OCI-LY3 (cell line): ENCODE measurements at regions not wholly inside any gene's neighbourhood (a gene's known extent, or its start where the extent isn't known, plus 50 kb on each side); places are given as distances from the start of the nearest gene placed in this dataset.
"Not testable (repeated sequence)": the region's sequence is repeated elsewhere in the genome, so short reads cannot be mapped to it uniquely, and the experiment has no call there.

Source experiments
- H2AFZ ChIP-seq: fragments of 200-600, 300-600 bp; shearing (Covaris generic); 2 replicates; pipeline ENCODE4 v1.6.0; 2014; ENCODE audit warnings: antibody characterized with exemption, low read depth, low read length
- H3K27ac ChIP-seq: fragments of 200-600, 300-600 bp; sonication (generic); 2 replicates; pipeline ENCODE4 v1.5.1; 2014; ENCODE audit warnings: mild to moderate bottlenecking, low read length, moderate library complexity, mixed read lengths
- H3K27me3 ChIP-seq: fragments of 200-600, 300-600 bp; sonication (generic); 2 replicates; pipeline ENCODE4 v1.6.1; 2014; ENCODE audit warnings: low read depth, low read length, mixed read lengths
- H3K36me3 ChIP-seq: fragments of 200-600, 300-600 bp; sonication (generic); replicated peaks from 2 replicates; pipeline ENCODE3; 2014; ENCODE audit warnings: low read depth, low read length, mixed read lengths
- H3K4me1 ChIP-seq: fragments of 300-600, 200-600 bp; sonication (generic); 2 replicates; pipeline ENCODE4 v1.6.1; 2014; ENCODE audit warnings: low read length, mixed read lengths
- H3K4me2 ChIP-seq: fragments of 200-600, 300-600 bp; sonication (generic); 2 replicates; pipeline ENCODE4 v1.6.1; 2014; ENCODE audit warnings: low read length, mixed read lengths
- H3K4me3 ChIP-seq: fragments of 300-600, 200-600 bp; sonication (generic); 2 replicates; pipeline ENCODE4 v1.5.1; 2014; ENCODE audit warnings: antibody characterized with exemption, mild to moderate bottlenecking, low read length, moderate library complexity
- H3K79me2 ChIP-seq: fragments of 300-600, 200-600 bp; shearing (Covaris generic); 2 replicates; pipeline ENCODE4 v1.6.1; 2014; ENCODE audit warnings: mild to moderate bottlenecking, low read length, mixed read lengths
- H3K9ac ChIP-seq: fragments of 300-600, 200-600 bp; shearing (Covaris generic); 2 replicates; pipeline ENCODE4 v1.6.0; 2014; ENCODE audit warnings: mild to moderate bottlenecking, low read length, moderate library complexity
- H3K9me3 ChIP-seq: fragments of 200-600, 300-600 bp; shearing (Covaris generic); 2 replicates; pipeline ENCODE4 v1.6.1; 2014; ENCODE audit warnings: low read length, mixed read lengths; ENCODE audit not compliant: insufficient read depth
- H4K20me1 ChIP-seq: fragments of 200-600, 300-600 bp; sonication (generic); 2 replicates; pipeline ENCODE4 v1.6.1; 2016; ENCODE audit warnings: low read length, mixed read lengths; ENCODE audit not compliant: insufficient read depth
- EZH2phosphoT487 ChIP-seq: fragments of 200-600 bp; shearing (Covaris generic); IDR thresholded peaks from 2 replicates; pipeline ENCODE4 v1.6.1; 2018; ENCODE audit warnings: antibody characterized with exemption, mixed run types, low read depth
- TF ChIP-seq, protein P1 (sequence below): fragments of 200-600, 300-600 bp; sonication (generic); IDR thresholded peaks from 2 replicates; pipeline ENCODE4 v1.5.1; 2014; ENCODE audit warnings: antibody characterized with exemption, low read length, low read depth

GRCh38 chr7:112933598-112933997 lies 143.4 kb upstream of the TMEM168 start:
- no peak overlapping the region for H2AFZ ChIP-seq
- TF ChIP-seq EZH2phosphoT487 = no peak
- TF ChIP-seq, protein P1, sequence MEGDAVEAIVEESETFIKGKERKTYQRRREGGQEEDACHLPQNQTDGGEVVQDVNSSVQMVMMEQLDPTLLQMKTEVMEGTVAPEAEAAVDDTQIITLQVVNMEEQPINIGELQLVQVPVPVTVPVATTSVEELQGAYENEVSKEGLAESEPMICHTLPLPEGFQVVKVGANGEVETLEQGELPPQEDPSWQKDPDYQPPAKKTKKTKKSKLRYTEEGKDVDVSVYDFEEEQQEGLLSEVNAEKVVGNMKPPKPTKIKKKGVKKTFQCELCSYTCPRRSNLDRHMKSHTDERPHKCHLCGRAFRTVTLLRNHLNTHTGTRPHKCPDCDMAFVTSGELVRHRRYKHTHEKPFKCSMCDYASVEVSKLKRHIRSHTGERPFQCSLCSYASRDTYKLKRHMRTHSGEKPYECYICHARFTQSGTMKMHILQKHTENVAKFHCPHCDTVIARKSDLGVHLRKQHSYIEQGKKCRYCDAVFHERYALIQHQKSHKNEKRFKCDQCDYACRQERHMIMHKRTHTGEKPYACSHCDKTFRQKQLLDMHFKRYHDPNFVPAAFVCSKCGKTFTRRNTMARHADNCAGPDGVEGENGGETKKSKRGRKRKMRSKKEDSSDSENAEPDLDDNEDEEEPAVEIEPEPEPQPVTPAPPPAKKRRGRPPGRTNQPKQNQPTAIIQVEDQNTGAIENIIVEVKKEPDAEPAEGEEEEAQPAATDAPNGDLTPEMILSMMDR = no peak
- H3K79me2 ChIP-seq = peaks cover 6% of the 10 kb centered on the region
- peaks cover 5% of the 10 kb centered on the region; the same call in 1 of the 2 replicates for H4K20me1 ChIP-seq
- H3K9me3 ChIP-seq = no peaks in the 10 kb centered on the region
- no peaks in the 10 kb centered on the region for H3K36me3 ChIP-seq
- no peak overlapping the region for H3K9ac ChIP-seq
- H3K4me3 ChIP-seq = no peak overlapping the region
- no peaks in the 10 kb centered on the region for H3K27me3 ChIP-seq
- no peak overlapping the region for H3K4me2 ChIP-seq
- no peak overlapping the region for H3K27ac ChIP-seq
- H3K4me1 ChIP-seq = peaks cover 4% of the 10 kb centered on the region

DNA sequence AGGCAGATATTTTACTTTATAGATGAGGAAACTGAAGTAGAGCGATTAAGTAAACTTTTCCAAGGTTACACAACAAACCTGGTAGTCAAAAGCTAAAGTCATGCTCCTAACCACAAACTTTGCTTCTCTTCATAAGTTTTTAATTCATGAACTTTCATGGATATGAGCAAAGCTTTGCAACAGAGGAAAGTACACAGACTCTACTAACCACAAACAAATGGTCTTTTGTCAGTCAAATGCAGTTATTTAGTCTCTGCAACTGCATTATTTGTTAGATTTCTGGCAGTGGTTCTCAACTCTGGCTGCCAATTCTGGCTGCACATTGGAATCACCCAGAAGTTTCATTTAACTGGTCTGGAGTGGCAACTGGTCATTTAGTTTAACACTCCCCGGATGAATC lies 140.6 kb upstream of the TMEM168 start:
- H3K4me3 ChIP-seq = no peak overlapping the region
- H2AFZ ChIP-seq = no peak overlapping the region
- H3K79me2 ChIP-seq = no peaks in the 10 kb centered on the region
- no peak overlapping the region for H3K9ac ChIP-seq
- H4K20me1 ChIP-seq = peaks cover 5% of the 10 kb centered on the region; the same call in 1 of the 2 replicates
- no peak for TF ChIP-seq EZH2phosphoT487
- TF ChIP-seq, protein P1 = no peak
- H3K4me2 ChIP-seq = no peak overlapping the region
- H3K27me3 ChIP-seq = no peaks in the 10 kb centered on the region
- H3K9me3 ChIP-seq = no peaks in the 10 kb centered on the region
- H3K4me1 ChIP-seq = no peaks in the 10 kb centered on the region
- no peak overlapping the region for H3K27ac ChIP-seq
- no peaks in the 10 kb centered on the region for H3K36me3 ChIP-seq

- H3K36me3 ChIP-seq = no peaks in the 10 kb centered on the region
- H3K4me1 ChIP-seq = no peaks in the 10 kb centered on the region
- no peak overlapping the region for H3K4me3 ChIP-seq
- H3K9ac ChIP-seq = no peak overlapping the region
- no peaks in the 10 kb centered on the region for H3K9me3 ChIP-seq
- no peak overlapping the region for H3K27ac ChIP-seq
- H2AFZ ChIP-seq = no peak overlapping the region
- no peak overlapping the region for H3K4me2 ChIP-seq
- H3K79me2 ChIP-seq = no peaks in the 10 kb centered on the region
- TF ChIP-seq, protein P1 = no peak
- no peak for TF ChIP-seq EZH2phosphoT487
- peaks cover under 1% of the 10 kb centered on the region; the same call in 1 of the 2 replicates for H4K20me1 ChIP-seq
- no peaks in the 10 kb centered on the region for H3K27me3 ChIP-seq
These were observed 139.2 kb upstream of the TMEM168 start for GRCh38 chr7:112929421-112929820.

DNA sequence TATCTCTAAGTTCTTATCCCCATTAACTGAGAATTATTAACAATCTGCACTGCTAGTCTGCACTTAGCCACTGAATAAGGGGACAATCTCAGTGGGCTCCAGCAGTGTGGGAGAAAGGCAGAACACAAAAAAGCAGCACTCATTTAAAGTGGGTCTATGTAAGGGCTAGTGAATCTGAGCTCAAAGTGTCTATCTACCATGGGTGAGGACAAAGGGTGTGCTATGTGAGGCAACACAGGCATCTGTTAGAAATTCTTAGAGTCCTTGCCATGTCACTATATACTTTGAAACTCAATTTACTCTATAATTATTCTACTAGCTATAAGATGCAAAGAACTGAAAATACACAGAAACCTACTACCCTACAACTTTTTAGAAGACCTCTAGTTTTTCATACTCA lies 135.8 kb upstream of the TMEM168 start:
- no peaks in the 10 kb centered on the region for H3K27me3 ChIP-seq
- H3K9ac ChIP-seq = no peak overlapping the region
- H3K36me3 ChIP-seq = no peaks in the 10 kb centered on the region
- no peak overlapping the region for H3K27ac ChIP-seq
- no peaks in the 10 kb centered on the region for H4K20me1 ChIP-seq
- H3K4me3 ChIP-seq = no peak overlapping the region
- no peaks in the 10 kb centered on the region for H3K4me1 ChIP-seq
- no peaks in the 10 kb centered on the region for H3K79me2 ChIP-seq
- H3K4me2 ChIP-seq = no peak overlapping the region
- no peaks in the 10 kb centered on the region for H3K9me3 ChIP-seq
- no peak overlapping the region for H2AFZ ChIP-seq
- no peak for TF ChIP-seq EZH2phosphoT487
- TF ChIP-seq, protein P1 = no peak

DNA sequence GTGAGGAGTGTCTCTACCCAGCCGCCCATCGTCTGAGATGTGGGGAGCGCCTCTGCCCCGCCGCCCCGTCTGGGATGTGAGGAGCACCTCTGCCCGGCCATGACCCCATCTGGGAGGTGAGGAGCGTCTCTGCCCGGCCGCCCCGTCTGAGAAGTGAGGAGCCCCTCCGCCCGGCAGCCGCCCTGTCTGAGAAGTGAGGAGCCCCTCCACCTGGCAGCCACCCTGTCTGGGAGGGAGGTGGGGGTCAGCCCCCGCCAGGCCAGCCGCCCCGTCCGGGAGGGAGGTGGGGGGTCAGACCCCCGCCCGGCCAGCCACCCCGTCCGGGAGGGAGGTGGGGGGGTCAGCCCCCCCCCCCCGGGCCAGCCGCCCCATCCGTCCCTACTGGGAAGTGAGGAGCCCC lies 132.4 kb upstream of the TMEM168 start:
- not testable (repeated sequence) for H3K27ac ChIP-seq, H2AFZ ChIP-seq, H3K79me2 ChIP-seq, H4K20me1 ChIP-seq, H3K9me3 ChIP-seq, H3K9ac ChIP-seq, H3K4me2 ChIP-seq, H3K4me1 ChIP-seq, H3K36me3 ChIP-seq, H3K27me3 ChIP-seq, H3K4me3 ChIP-seq

DNA sequence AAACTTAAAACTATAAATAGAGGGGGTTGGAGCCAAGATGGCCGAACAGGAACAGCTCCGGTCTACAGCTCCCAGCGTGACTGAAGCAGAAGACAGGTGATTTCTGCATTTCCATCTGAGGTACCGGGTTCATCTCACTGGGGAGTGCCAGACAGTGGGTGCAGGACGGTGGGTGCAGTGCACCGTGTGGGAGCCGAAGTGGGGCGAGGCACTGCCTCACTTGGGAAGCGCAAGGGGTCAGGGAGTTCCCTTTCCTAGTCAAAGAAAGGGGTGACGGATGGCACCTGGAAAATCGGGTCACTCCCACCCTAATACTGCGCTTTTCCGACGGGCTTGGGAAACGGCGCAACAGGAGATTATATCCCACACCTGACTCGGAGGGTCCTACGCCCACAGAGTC lies 126.2 kb upstream of the TMEM168 start:
- H4K20me1 ChIP-seq, H3K79me2 ChIP-seq, H3K36me3 ChIP-seq, H3K4me1 ChIP-seq, H3K9ac ChIP-seq, H3K27ac ChIP-seq, H3K27me3 ChIP-seq, H3K4me3 ChIP-seq, H3K9me3 ChIP-seq, H2AFZ ChIP-seq, H3K4me2 ChIP-seq: not testable (repeated sequence)
